Peyer's patch (tissue), 4 donors: ENCODE measurements at regions not wholly inside any gene's neighbourhood (a gene's known extent, or its start where the extent isn't known, plus 50 kb on each side); places are given as distances from the start of the nearest gene placed in this dataset.

Source experiments
- POLR2A ChIP-seq, 2 donors: fragments of 450-650 bp; IDR thresholded peaks; one replicate each; pipeline ENCODE4 v1.5.1; 2017; ENCODE audit warnings: antibody characterized with exemption in 2 of 2, mild to moderate bottlenecking in 2 of 2, moderate library complexity in 2 of 2
- TF ChIP-seq, protein P1 (sequence below), 6 experiments: fragments of 450-650 bp in 4 of 6; fragments of 200-600 bp in 2 of 6; sonication (generic) in 1 of 6; IDR thresholded peaks; one replicate each; pipeline ENCODE4 v1.5.1; 2017 to 2019; ENCODE audit warnings: antibody characterized with exemption in 6 of 6, mild to moderate bottlenecking in 3 of 6, moderate library complexity in 1 of 6

DNA sequence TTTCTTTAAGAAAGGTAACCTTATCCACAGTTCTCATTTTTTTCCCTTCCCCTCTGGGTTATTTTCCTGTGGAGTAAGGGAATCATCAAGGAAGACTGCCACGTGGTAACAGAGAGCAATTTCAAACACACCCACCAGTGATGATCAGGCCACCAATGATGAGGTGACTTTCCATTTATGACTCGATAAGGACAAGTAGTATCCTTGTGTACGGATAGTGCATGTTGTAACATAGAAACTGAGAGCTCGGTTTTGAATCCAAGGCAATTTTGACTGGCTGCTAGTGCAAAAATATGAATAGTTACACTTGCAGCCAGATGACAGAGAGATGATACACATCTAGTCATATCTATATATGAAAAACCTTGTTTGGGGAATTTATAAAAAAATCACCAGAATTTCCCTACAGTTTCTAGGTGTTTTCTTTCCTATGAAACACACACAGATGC, 143.6 kb upstream of the TCF4 start:
- TF ChIP-seq POLR2A (IDR thresholded peaks at IDR 0.05) = no peak
- TF ChIP-seq, protein P1, sequence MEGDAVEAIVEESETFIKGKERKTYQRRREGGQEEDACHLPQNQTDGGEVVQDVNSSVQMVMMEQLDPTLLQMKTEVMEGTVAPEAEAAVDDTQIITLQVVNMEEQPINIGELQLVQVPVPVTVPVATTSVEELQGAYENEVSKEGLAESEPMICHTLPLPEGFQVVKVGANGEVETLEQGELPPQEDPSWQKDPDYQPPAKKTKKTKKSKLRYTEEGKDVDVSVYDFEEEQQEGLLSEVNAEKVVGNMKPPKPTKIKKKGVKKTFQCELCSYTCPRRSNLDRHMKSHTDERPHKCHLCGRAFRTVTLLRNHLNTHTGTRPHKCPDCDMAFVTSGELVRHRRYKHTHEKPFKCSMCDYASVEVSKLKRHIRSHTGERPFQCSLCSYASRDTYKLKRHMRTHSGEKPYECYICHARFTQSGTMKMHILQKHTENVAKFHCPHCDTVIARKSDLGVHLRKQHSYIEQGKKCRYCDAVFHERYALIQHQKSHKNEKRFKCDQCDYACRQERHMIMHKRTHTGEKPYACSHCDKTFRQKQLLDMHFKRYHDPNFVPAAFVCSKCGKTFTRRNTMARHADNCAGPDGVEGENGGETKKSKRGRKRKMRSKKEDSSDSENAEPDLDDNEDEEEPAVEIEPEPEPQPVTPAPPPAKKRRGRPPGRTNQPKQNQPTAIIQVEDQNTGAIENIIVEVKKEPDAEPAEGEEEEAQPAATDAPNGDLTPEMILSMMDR (IDR thresholded peaks at IDR 0.05) = no peak
